ENCODE measurements at regions not wholly inside any gene's neighbourhood (a gene's known extent, or its start where the extent isn't known, plus 50 kb on each side); places are given as distances from the start of the nearest gene placed in this dataset.

- TF ChIP-seq CTCF (IDR thresholded peaks at IDR 0.05 in 4 of 5, conservative IDR thresholded peaks at IDR 0.05 in 1 of 5) (no peak), POLR2A (IDR thresholded peaks at IDR 0.05) (no peak)
- no peak overlapping the region for H3K4me3 ChIP-seq
- H3K4me1 ChIP-seq, result peaks cover 30 to 34% of the 10 kb centered on the region in 2 donors
- peaks cover 0 to 5% (median 0%) of the 10 kb centered on the region in 3 donors for H3K27me3 ChIP-seq
- H3K27ac ChIP-seq, result peak overlapping the region; percentile 88 to 92 (median 90)
- in situ Hi-C loops (cut with MboI; ENCODE audit: low sequenced_read_pairs in 4 of 4), result loop anchor here in 2 of 4 donors (5.0 to 10.0 kb wide), 3 partner anchors 549 to 629 kb away; no protein-coding TSS in a partner anchor
- no peaks in the 10 kb centered on the region for H3K9me3 ChIP-seq
- no peaks in the 10 kb centered on the region for H3K36me3 ChIP-seq
- ATAC-seq, result no peak
- intact Hi-C loops (cut with DNase I; ENCODE audit: low total_unique reads), result loop anchor here (2.0 to 10.0 kb wide), 4 partner anchors 87 to 537 kb away; partner anchors contain the start of gene DDX18
- DNase-seq, result no peak
These were observed 137.4 kb downstream of the INSIG2 start for GRCh38 chr2:118225666-118226065.

- H3K4me1 ChIP-seq, result peaks cover 30 to 34% of the 10 kb centered on the region in 2 donors
These were observed 136.6 kb downstream of the INSIG2 start for GRCh38 chr2:118224895-118225311.

GRCh38 chr2:118223992-118224894, 136.0 kb downstream of the INSIG2 start:
- DNase-seq, result peak in 1 of 2 donors; percentile 24
- intact Hi-C loops (cut with DNase I; ENCODE audit: low total_unique reads), result loop anchor here (10.0 kb wide), 2 partner anchors 361 to 409 kb away; partner anchors contain the start of gene DDX18
- H3K9me3 ChIP-seq, result no peaks in the 10 kb centered on the region
- ATAC-seq, result peak; percentile 21 to 51
- peak overlapping the region; percentile 88 to 92 (median 90) for H3K27ac ChIP-seq
- peaks cover 0 to 5% (median 0%) of the 10 kb centered on the region in 3 donors for H3K27me3 ChIP-seq
- no peaks in the 10 kb centered on the region for H3K36me3 ChIP-seq
- peak overlapping the region; percentile 59 to 72 (median 65) for H3K4me3 ChIP-seq
- in situ Hi-C loops (cut with MboI; ENCODE audit: low sequenced_read_pairs in 4 of 4), result loop anchor here in 3 of 4 donors (10.0 to 25.0 kb wide), 3 partner anchors 538 to 631 kb away; no protein-coding TSS in a partner anchor
- no peak for TF ChIP-seq CTCF (IDR thresholded peaks at IDR 0.05 in 4 of 5, conservative IDR thresholded peaks at IDR 0.05 in 1 of 5)
- no peak for TF ChIP-seq POLR2A (IDR thresholded peaks at IDR 0.05)
- peaks cover 30 to 34% of the 10 kb centered on the region in 2 donors for H3K4me1 ChIP-seq

More at GRCh38 chr2:118224895-118225311, 136.6 kb downstream of the INSIG2 start:
- Histone ChIP-seq H3K27ac (peak overlapping the region; percentile 88 to 92 (median 90)), H3K9me3 (no peaks in the 10 kb centered on the region), H3K36me3 (no peaks in the 10 kb centered on the region), H3K4me3 (peak overlapping the region; percentile 59 to 72 (median 65)), H3K27me3 (peaks cover 0 to 5% (median 0%) of the 10 kb centered on the region in 3 donors)
- intact Hi-C loops (cut with DNase I; ENCODE audit: low total_unique reads), result loop anchor here (5.0 to 10.0 kb wide), 3 partner anchors 360 to 537 kb away; partner anchors contain the start of gene DDX18
- in situ Hi-C loops (cut with MboI; ENCODE audit: low sequenced_read_pairs in 4 of 4), result loop anchor here in 3 of 4 donors (5.0 to 25.0 kb wide), 4 partner anchors 537 to 630 kb away; no protein-coding TSS in a partner anchor
- TF ChIP-seq CTCF (IDR thresholded peaks at IDR 0.05 in 4 of 5, conservative IDR thresholded peaks at IDR 0.05 in 1 of 5) (no peak), POLR2A (IDR thresholded peaks at IDR 0.05) (no peak)
- peak in 1 of 2 donors; percentile 20 for DNase-seq
- peak in 1 of 2 donors; percentile 47 for ATAC-seq

GRCh38 chr2:118223511-118223991, 135.3 kb downstream of the INSIG2 start:
- ATAC-seq (peak in 1 of 2 donors; percentile 18), DNase-seq (no peak)
- TF ChIP-seq CTCF (IDR thresholded peaks at IDR 0.05 in 4 of 5, conservative IDR thresholded peaks at IDR 0.05 in 1 of 5) (no peak), POLR2A (IDR thresholded peaks at IDR 0.05) (no peak)
- peaks cover 30 to 34% of the 10 kb centered on the region in 2 donors for H3K4me1 ChIP-seq
- in situ Hi-C loops (cut with MboI; ENCODE audit: low sequenced_read_pairs in 4 of 4), result loop anchor here in 3 of 4 donors (10.0 to 25.0 kb wide), 3 partner anchors 539 to 631 kb away; no protein-coding TSS in a partner anchor
- H3K27me3 ChIP-seq, result peaks cover 0 to 5% (median 0%) of the 10 kb centered on the region in 3 donors
- no peaks in the 10 kb centered on the region for H3K9me3 ChIP-seq
- H3K36me3 ChIP-seq, result no peaks in the 10 kb centered on the region
- peak overlapping the region; percentile 88 to 92 (median 90) for H3K27ac ChIP-seq
- intact Hi-C loops (cut with DNase I; ENCODE audit: low total_unique reads), result loop anchor here (10.0 kb wide), 2 partner anchors 361 to 409 kb away; partner anchors contain the start of gene DDX18
- H3K4me3 ChIP-seq, result peak overlapping the region; percentile 59 to 72 (median 65)
